ENCODE measurements at regions not wholly inside any gene's neighbourhood (a gene's known extent, or its start where the extent isn't known, plus 50 kb on each side); places are given as distances from the start of the nearest gene placed in this dataset.

GRCh38 chr15:39230908-39231285 is 350.0 kb upstream of the THBS1 start:
- TF ChIP-seq CTCF (IDR thresholded peaks at IDR 0.05; ENCODE audit: low read depth, low read length) = no peak
- H3K4me3 ChIP-seq (ENCODE audit: low read depth, low read length) = no peak overlapping the region

GRCh38 chr15:39232512-39232911 is 348.4 kb upstream of the THBS1 start:
- no peak overlapping the region for H3K4me3 ChIP-seq (ENCODE audit: low read depth, low read length)
- TF ChIP-seq CTCF (IDR thresholded peaks at IDR 0.05; ENCODE audit: low read depth, low read length) = no peak

GRCh38 chr15:39235084-39235795 is 345.6 kb upstream of the THBS1 start:
- TF ChIP-seq CTCF (IDR thresholded peaks at IDR 0.05; ENCODE audit: low read depth, low read length) = no peak
- H3K4me3 ChIP-seq (ENCODE audit: low read depth, low read length) = no peak overlapping the region

GRCh38 chr15:39236375-39236774 is 344.5 kb upstream of the THBS1 start:
- H3K4me3 ChIP-seq (ENCODE audit: low read depth, low read length) = no peak overlapping the region
- no peak for TF ChIP-seq CTCF (IDR thresholded peaks at IDR 0.05; ENCODE audit: low read depth, low read length)

- no peak overlapping the region for H3K4me3 ChIP-seq (ENCODE audit: low read depth, low read length)
- no peak for TF ChIP-seq CTCF (IDR thresholded peaks at IDR 0.05; ENCODE audit: low read depth, low read length)
Observed at GRCh38 chr15:39238443-39238842, 342.4 kb upstream of the THBS1 start.

- TF ChIP-seq CTCF (IDR thresholded peaks at IDR 0.05; ENCODE audit: low read depth, low read length) = no peak
- H3K4me3 ChIP-seq (ENCODE audit: low read depth, low read length) = no peak overlapping the region
Observed at GRCh38 chr15:39239562-39239961, 341.3 kb upstream of the THBS1 start.

GRCh38 chr15:39242345-39242744 is 338.5 kb upstream of the THBS1 start:
- TF ChIP-seq CTCF (IDR thresholded peaks at IDR 0.05; ENCODE audit: low read depth, low read length) = no peak
- H3K4me3 ChIP-seq (ENCODE audit: low read depth, low read length) = no peak overlapping the region

Measured in WI38 (cell line).